Psoas muscle (tissue), 7 donors: ENCODE measurements at regions not wholly inside any gene's neighbourhood (a gene's known extent, or its start where the extent isn't known, plus 50 kb on each side); places are given as distances from the start of the nearest gene placed in this dataset.

Source experiments
- ATAC-seq, 4 donors: fragments of 200-7000 bp; cut with Tn5 transposase; one replicate each; pipeline ENCODE4 v1.9.1; 2020; ENCODE audit warnings: moderate library complexity in 3 of 4, mild to moderate bottlenecking in 2 of 4
- DNase-seq, 2 donors: peaks; one replicate each; pipeline ENCODE4 v3.0.0-alpha.2; 2020
- H3K27ac ChIP-seq: fragments of 200-600 bp; one replicate; pipeline ENCODE4 v1.8.0; 2022
- H3K27me3 ChIP-seq, 3 donors: fragments of 200-600 bp in 1 of 3; one replicate each; pipeline versions ENCODE4 v1.6.1 to v1.8.0; 2013 to 2022; ENCODE audit warnings: low read length in 2 of 3, mild to moderate bottlenecking in 2 of 3, moderate library complexity in 1 of 3; ENCODE audit not compliant: insufficient read depth in 3 of 3
- H3K36me3 ChIP-seq, 2 donors: fragments of 200-600 bp in 1 of 2; one replicate each; pipeline versions ENCODE4 v1.6.1 to v1.8.0; 2013 to 2022; ENCODE audit warnings: low read depth in 1 of 2, mild to moderate bottlenecking in 1 of 2, moderate library complexity in 1 of 2; ENCODE audit not compliant: insufficient read depth in 1 of 2
- H3K4me1 ChIP-seq: fragments of 200-600 bp; one replicate; pipeline ENCODE4 v1.8.0; 2022
- H3K4me3 ChIP-seq: fragments of 200-600 bp; one replicate; pipeline ENCODE4 v1.8.0; 2022; ENCODE audit warnings: mild to moderate bottlenecking
- H3K9me3 ChIP-seq: fragments of 200-600 bp; one replicate; pipeline ENCODE4 v1.8.0; 2022
- WGBS, 3 donors: extraction: QIAGEN DNeasy Blood & Tissue Kit; methylation state at CpG; one replicate each; pipeline versions ENCODE4 v1.1.6 to v1.1.7; 2013; 5-methylcytosine and 5-hydroxymethylcytosine counted together
- intact Hi-C, 2 donors: fragments of 100-400 bp; cut with DNase I; formaldehyde crosslinking; loops; one replicate each; pipeline versions ENCODE4 v1.11.0 to v1.14.2; 2022
- TF ChIP-seq, protein P1 (sequence below): fragments of 200-600 bp; IDR thresholded peaks from one replicate; pipeline ENCODE4 v1.8.0; 2022; ENCODE audit warnings: antibody characterized with exemption
- donor health status: healthy with polysubstance abuse.
- donor health status: DM: no; HTN: no; CAD: no; lungs with moderate emphysema.
- donor health status: Bipolar disorder and iron deficiency.
- donor health status: healthy.
- donor health status: DM: yes; HTN: yes; CAD: no.
- donor health status: DM: no; HTN: no; CAD: no.
- donor health status: DM: yes; HTN: yes; CAD: no.

GRCh38 chr6:104505838-104506237, 353.9 kb downstream of the HACE1 start:
- Histone ChIP-seq H3K4me3 (no peak overlapping the region), H3K9me3 (no peaks in the 10 kb centered on the region), H3K36me3 (no peaks in the 10 kb centered on the region), H3K4me1 (no peaks in the 10 kb centered on the region), H3K27ac (no peak overlapping the region), H3K27me3 (no peaks in the 10 kb centered on the region)
- no peak for DNase-seq
- intact Hi-C loops, result no loop called here
- TF ChIP-seq, protein P1, sequence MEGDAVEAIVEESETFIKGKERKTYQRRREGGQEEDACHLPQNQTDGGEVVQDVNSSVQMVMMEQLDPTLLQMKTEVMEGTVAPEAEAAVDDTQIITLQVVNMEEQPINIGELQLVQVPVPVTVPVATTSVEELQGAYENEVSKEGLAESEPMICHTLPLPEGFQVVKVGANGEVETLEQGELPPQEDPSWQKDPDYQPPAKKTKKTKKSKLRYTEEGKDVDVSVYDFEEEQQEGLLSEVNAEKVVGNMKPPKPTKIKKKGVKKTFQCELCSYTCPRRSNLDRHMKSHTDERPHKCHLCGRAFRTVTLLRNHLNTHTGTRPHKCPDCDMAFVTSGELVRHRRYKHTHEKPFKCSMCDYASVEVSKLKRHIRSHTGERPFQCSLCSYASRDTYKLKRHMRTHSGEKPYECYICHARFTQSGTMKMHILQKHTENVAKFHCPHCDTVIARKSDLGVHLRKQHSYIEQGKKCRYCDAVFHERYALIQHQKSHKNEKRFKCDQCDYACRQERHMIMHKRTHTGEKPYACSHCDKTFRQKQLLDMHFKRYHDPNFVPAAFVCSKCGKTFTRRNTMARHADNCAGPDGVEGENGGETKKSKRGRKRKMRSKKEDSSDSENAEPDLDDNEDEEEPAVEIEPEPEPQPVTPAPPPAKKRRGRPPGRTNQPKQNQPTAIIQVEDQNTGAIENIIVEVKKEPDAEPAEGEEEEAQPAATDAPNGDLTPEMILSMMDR, result no peak
- no peak for ATAC-seq
- WGBS, 3 donors, result 72 to 78% (median 77%) methylated on average over 2 of the region's 2 CpGs

DNA sequence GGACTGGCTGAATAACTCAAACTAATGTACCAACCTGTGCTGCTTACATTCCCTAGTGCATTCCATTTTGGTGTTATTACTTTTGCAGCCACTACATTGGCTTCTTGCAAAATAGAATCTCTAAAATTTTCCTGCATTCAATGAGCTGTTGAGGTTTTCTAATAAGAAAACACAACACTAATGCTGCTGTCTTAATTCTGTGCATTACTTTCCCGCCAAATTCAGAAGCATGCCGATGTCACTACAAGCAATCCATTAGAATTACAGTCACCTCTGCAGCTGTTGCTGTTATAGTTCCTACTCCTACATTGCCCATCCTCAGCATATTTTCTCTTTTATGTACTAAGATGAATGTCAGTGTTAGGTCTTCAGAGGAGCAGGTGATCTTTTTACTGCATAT, 359.5 kb downstream of the HACE1 start:
- Histone ChIP-seq H3K4me1 (no peaks in the 10 kb centered on the region), H3K4me3 (no peak overlapping the region), H3K27ac (no peak overlapping the region), H3K36me3 (no peaks in the 10 kb centered on the region), H3K9me3 (no peaks in the 10 kb centered on the region), H3K27me3 (no peaks in the 10 kb centered on the region)
- TF ChIP-seq, protein P1, result no peak
- WGBS, 3 donors, result 75 to 79% (median 77%) methylated on average over 2 of the region's 2 CpGs
- DNase-seq (no peak), ATAC-seq (no peak)
- intact Hi-C loops, result no loop called here

GRCh38 chr6:104486035-104486434, 373.7 kb downstream of the HACE1 start:
- H3K4me3 ChIP-seq, result no peak overlapping the region
- H3K4me1 ChIP-seq, result no peaks in the 10 kb centered on the region
- intact Hi-C loops, result no loop called here
- TF ChIP-seq, protein P1, result no peak
- H3K27me3 ChIP-seq, result no peaks in the 10 kb centered on the region
- no peaks in the 10 kb centered on the region for H3K9me3 ChIP-seq
- no peak for DNase-seq
- 72 to 76% (median 74%) methylated on average over 3 of the region's 3 CpGs for WGBS, 3 donors
- ATAC-seq, result no peak
- H3K27ac ChIP-seq, result no peak overlapping the region
- H3K36me3 ChIP-seq, result no peaks in the 10 kb centered on the region

GRCh38 chr6:104484626-104485025, 375.1 kb downstream of the HACE1 start:
- no peaks in the 10 kb centered on the region for H3K4me1 ChIP-seq
- H3K4me3 ChIP-seq, result no peak overlapping the region
- no peaks in the 10 kb centered on the region for H3K27me3 ChIP-seq
- no peaks in the 10 kb centered on the region for H3K36me3 ChIP-seq
- TF ChIP-seq, protein P1, result no peak
- H3K9me3 ChIP-seq, result no peaks in the 10 kb centered on the region
- H3K27ac ChIP-seq, result no peak overlapping the region
- no peak for ATAC-seq
- intact Hi-C loops, result no loop called here
- 59 to 74% (median 66%) methylated on average over 3 of the region's 3 CpGs for WGBS, 3 donors
- no peak for DNase-seq

DNA sequence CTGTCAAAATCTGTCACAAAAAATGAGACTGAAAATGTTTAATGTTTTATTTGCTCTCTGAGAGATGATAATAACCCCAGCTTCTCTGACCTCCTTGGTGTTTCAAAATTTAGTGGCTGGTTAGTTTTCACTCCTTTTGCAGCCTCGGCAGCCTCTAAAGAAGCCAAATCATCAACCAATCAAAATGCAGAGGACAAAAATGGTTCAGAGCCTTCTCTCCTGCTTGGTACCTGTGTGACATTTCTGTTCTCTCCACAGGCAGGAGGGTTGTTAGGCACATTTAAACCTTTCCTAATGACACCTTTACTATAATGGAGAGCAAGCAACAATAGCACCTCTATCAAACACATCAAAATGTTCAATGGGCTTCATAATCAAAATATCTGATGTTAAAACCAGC, 375.5 kb downstream of the HACE1 start:
- 22 to 46% (median 42%) methylated on average over 1 of the region's 1 CpG for WGBS, 3 donors
- no peak overlapping the region for H3K27ac ChIP-seq
- no peaks in the 10 kb centered on the region for H3K4me1 ChIP-seq
- no peak overlapping the region for H3K4me3 ChIP-seq
- intact Hi-C loops, result no loop called here
- no peak for DNase-seq
- H3K36me3 ChIP-seq, result no peaks in the 10 kb centered on the region
- no peak for ATAC-seq
- no peaks in the 10 kb centered on the region for H3K27me3 ChIP-seq
- TF ChIP-seq, protein P1, result no peak
- H3K9me3 ChIP-seq, result no peaks in the 10 kb centered on the region
